ENCODE measurements at regions not wholly inside any gene's neighbourhood (a gene's known extent, or its start where the extent isn't known, plus 50 kb on each side); places are given as distances from the start of the nearest gene placed in this dataset.

GRCh38 chr2:47266939-47267710 lies 90.8 kb upstream of the CALM2 start:
- TF ChIP-seq CTCF (IDR thresholded peaks at IDR 0.05; ENCODE audit: insufficient read depth, low read depth, low read length) (no peak), EZH2 (IDR thresholded peaks at IDR 0.05; ENCODE audit: insufficient read depth, low read length) (no peak)
